EH (cell line): ENCODE measurements at regions not wholly inside any gene's neighbourhood (a gene's known extent, or its start where the extent isn't known, plus 50 kb on each side); places are given as distances from the start of the nearest gene placed in this dataset.

Source experiments
- DNase-seq: peaks from one replicate; pipeline ENCODE4 v3.0.0-alpha.2; 2015; ENCODE audit warnings: low read depth

- no peak for DNase-seq
Measured at GRCh38 chr6:168722397-168722796, 281.4 kb downstream of the SMOC2 start.

- DNase-seq = no peak
Measured at GRCh38 chr6:168721571-168721970, 280.6 kb downstream of the SMOC2 start.

- DNase-seq = no peak
Measured at GRCh38 chr6:168719901-168720300, 278.9 kb downstream of the SMOC2 start.

- DNase-seq = no peak
Measured at GRCh38 chr6:168718821-168719475, 278.0 kb downstream of the SMOC2 start.
